ENCODE measurements at regions not wholly inside any gene's neighbourhood (a gene's known extent, or its start where the extent isn't known, plus 50 kb on each side); places are given as distances from the start of the nearest gene placed in this dataset.

DNA sequence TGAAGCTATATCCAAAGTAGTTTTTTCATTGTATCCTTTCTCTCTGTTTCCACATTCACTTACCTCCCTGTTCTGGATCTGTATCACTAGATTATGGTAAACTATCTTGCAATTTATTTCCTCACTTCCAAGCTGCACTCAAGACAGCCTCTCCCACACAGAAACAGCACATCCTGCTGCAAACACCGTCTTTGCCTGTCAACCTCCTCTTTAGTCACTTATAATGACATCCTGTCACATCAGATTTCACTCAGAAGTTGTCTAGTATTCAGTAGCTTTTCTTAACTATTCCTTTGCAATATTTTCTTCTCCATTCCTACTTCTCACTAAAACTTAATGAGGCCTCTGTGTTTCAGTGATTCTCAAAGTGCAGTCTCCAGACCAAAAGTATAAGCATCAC is 490.8 kb downstream of the IGSF11 start:
- WGBS, 5 donors, result 52 to 83% (median 73%) methylated on average over 1 of the region's 1 CpG
- Histone ChIP-seq H3K27me3 (no peaks in the 10 kb centered on the region), H3K4me1 (no peaks in the 10 kb centered on the region), H3K27ac (no peak overlapping the region), H3K9me3 (no peaks in the 10 kb centered on the region), H3K36me3 (no peaks in the 10 kb centered on the region), H3K4me3 (no peak overlapping the region)
- no peak for DNase-seq
- intact Hi-C loops (cut with DNase I; ENCODE audit: low total_unique reads), result no loop called here
- TF ChIP-seq EP300 (IDR thresholded peaks at IDR 0.05), result no peak
- TF ChIP-seq POLR2A (IDR thresholded peaks at IDR 0.05), result no peak
- TF ChIP-seq POLR2AphosphoS5 (IDR thresholded peaks at IDR 0.05), result no peak
- TF ChIP-seq, protein P1, sequence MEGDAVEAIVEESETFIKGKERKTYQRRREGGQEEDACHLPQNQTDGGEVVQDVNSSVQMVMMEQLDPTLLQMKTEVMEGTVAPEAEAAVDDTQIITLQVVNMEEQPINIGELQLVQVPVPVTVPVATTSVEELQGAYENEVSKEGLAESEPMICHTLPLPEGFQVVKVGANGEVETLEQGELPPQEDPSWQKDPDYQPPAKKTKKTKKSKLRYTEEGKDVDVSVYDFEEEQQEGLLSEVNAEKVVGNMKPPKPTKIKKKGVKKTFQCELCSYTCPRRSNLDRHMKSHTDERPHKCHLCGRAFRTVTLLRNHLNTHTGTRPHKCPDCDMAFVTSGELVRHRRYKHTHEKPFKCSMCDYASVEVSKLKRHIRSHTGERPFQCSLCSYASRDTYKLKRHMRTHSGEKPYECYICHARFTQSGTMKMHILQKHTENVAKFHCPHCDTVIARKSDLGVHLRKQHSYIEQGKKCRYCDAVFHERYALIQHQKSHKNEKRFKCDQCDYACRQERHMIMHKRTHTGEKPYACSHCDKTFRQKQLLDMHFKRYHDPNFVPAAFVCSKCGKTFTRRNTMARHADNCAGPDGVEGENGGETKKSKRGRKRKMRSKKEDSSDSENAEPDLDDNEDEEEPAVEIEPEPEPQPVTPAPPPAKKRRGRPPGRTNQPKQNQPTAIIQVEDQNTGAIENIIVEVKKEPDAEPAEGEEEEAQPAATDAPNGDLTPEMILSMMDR (IDR thresholded peaks at IDR 0.05), result no peak

DNA sequence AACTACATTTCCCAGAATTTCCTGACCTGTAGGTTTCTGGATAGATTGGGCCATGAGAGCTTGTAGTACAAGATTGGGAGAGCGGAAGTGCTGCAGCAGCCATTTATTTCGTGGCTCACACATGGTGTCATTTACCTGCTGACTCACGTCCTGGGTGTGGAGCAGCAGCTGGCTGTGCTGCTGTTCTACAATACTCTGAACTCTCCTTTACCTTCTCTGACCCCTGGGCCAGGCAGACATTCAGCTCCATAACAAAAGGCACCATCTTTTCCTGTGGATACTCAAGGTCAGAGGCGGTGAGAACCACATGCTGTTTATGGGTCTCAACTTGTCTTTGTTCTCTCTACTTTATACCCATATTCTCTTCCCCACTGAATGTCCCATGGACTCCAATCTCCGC is 490.2 kb downstream of the IGSF11 start:
- Histone ChIP-seq H3K4me1 (no peaks in the 10 kb centered on the region), H3K27me3 (no peaks in the 10 kb centered on the region), H3K9me3 (no peaks in the 10 kb centered on the region), H3K36me3 (no peaks in the 10 kb centered on the region), H3K4me3 (no peak overlapping the region), H3K27ac (no peak overlapping the region)
- peak in 1 of 2 donors; percentile 50 for DNase-seq
- intact Hi-C loops (cut with DNase I; ENCODE audit: low total_unique reads), result no loop called here
- TF ChIP-seq POLR2AphosphoS5 (IDR thresholded peaks at IDR 0.05), result no peak
- WGBS, 5 donors, result 67 to 85% (median 76%) methylated on average over 5 of the region's 5 CpGs

DNA sequence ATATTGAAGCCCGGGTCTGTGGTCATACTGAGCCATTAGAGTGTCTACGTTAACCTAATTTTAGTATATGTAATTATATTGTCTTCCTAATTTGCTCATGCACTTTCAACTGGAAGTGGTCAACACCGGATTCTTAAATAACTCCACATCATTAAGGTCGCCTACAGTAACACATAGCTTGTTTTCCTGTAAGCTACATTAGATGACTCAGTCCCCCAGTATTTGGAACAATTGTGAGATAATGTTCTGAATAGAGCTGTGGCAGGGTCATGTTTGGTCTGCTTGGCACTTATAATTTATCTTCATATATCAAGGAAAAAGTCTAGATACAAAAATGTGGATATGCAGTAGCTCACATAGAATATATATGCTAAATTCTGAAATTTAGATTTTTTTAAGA is 486.2 kb downstream of the IGSF11 start:
- H3K27ac ChIP-seq, result no peak overlapping the region
- 64 to 84% (median 64%) methylated on average over 4 of the region's 4 CpGs for WGBS, 5 donors
- no peaks in the 10 kb centered on the region for H3K27me3 ChIP-seq
- intact Hi-C loops (cut with DNase I; ENCODE audit: low total_unique reads), result no loop called here
- H3K4me1 ChIP-seq, result no peaks in the 10 kb centered on the region
- no peaks in the 10 kb centered on the region for H3K36me3 ChIP-seq
- no peak overlapping the region for H3K4me3 ChIP-seq
- no peaks in the 10 kb centered on the region for H3K9me3 ChIP-seq
- no peak for DNase-seq
- TF ChIP-seq, protein P1 (IDR thresholded peaks at IDR 0.05), result no peak
- TF ChIP-seq POLR2A (IDR thresholded peaks at IDR 0.05) (no peak), POLR2AphosphoS5 (IDR thresholded peaks at IDR 0.05) (no peak), EP300 (IDR thresholded peaks at IDR 0.05) (no peak)

DNA sequence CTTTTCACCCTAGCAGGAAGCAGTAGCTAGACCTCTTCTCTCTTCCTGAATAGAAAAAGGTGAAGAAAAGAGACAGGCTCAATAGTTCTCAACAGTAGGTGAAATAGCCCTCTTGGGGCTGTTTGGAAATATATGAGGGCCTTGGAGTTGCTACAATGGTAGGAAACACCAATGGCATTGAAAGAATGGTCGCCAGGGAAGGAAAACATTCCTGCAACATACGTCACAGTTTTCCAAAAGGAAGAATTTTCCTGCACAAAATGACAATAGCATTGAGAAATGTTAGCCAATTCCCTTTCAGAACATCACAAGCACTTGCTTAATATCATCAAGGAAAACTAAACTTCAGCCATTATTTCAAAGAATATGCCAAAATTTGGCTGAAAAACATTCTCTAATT is 484.5 kb downstream of the IGSF11 start:
- no peak for DNase-seq
- intact Hi-C loops (cut with DNase I; ENCODE audit: low total_unique reads), result no loop called here
- no peak for TF ChIP-seq EP300 (IDR thresholded peaks at IDR 0.05)
- TF ChIP-seq, protein P1 (IDR thresholded peaks at IDR 0.05), result no peak
- TF ChIP-seq POLR2AphosphoS5 (IDR thresholded peaks at IDR 0.05), result no peak
- no peak for TF ChIP-seq POLR2A (IDR thresholded peaks at IDR 0.05)
- WGBS, 5 donors, result 70 to 88% (median 81%) methylated on average over 2 of the region's 2 CpGs
- Histone ChIP-seq H3K27ac (no peak overlapping the region), H3K4me1 (no peaks in the 10 kb centered on the region), H3K4me3 (no peak overlapping the region), H3K9me3 (no peaks in the 10 kb centered on the region), H3K36me3 (no peaks in the 10 kb centered on the region), H3K27me3 (no peaks in the 10 kb centered on the region)

DNA sequence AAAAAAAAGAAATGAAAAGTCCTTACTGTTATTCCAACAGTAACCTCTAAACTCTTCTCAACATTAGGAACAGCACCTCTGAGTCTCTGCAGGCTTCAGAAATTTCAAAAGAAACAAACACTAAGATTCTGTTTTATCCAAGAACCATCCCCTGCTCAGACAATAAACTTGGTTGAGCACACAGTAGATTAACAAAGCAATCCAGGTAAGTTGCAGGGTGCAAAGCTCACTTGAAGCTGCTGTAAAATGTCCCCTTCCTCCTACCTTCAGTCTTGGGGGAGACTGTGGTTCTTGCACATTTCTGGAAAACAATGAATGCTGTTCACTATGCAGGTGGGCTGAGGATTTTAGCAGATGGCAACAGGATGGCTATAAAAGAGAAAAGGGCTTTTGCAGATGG is 484.1 kb downstream of the IGSF11 start:
- TF ChIP-seq EP300 (IDR thresholded peaks at IDR 0.05) (no peak), POLR2AphosphoS5 (IDR thresholded peaks at IDR 0.05) (no peak), POLR2A (IDR thresholded peaks at IDR 0.05) (no peak)
- TF ChIP-seq, protein P1 (IDR thresholded peaks at IDR 0.05), result no peak
- no peak for DNase-seq
- intact Hi-C loops (cut with DNase I; ENCODE audit: low total_unique reads), result no loop called here
- H3K4me3 ChIP-seq, result no peak overlapping the region
- H3K4me1 ChIP-seq, result no peaks in the 10 kb centered on the region
- no peaks in the 10 kb centered on the region for H3K36me3 ChIP-seq
- H3K27ac ChIP-seq, result no peak overlapping the region
- no peaks in the 10 kb centered on the region for H3K9me3 ChIP-seq
- no peaks in the 10 kb centered on the region for H3K27me3 ChIP-seq
